ENCODE measurements at regions not wholly inside any gene's neighbourhood (a gene's known extent, or its start where the extent isn't known, plus 50 kb on each side); places are given as distances from the start of the nearest gene placed in this dataset.

GRCh38 chr1:4603295-4604110, 50.9 kb upstream of the AJAP1 start:
- no peak for TF ChIP-seq CTCF (IDR thresholded peaks at IDR 0.05; ENCODE audit: insufficient read depth, low read length, poor library complexity, severe bottlenecking)
- Histone ChIP-seq H3K36me3 (ENCODE audit: control insufficient read depth, insufficient read depth, low read length) (no peaks in the 10 kb centered on the region), H3K4me3 (replicated peaks; ENCODE audit: low read depth, low read length) (no peak overlapping the region), H3K27me3 (replicated peaks; ENCODE audit: control insufficient read depth, insufficient read depth, low read length) (no peaks in the 10 kb centered on the region)
- no peak for DNase-seq (ENCODE audit: extremely low read depth, insufficient read length)

Data from GM06990 (cell line).